Left ventricle myocardium inferior (tissue), 1 donor: ENCODE measurements at regions not wholly inside any gene's neighbourhood (a gene's known extent, or its start where the extent isn't known, plus 50 kb on each side); places are given as distances from the start of the nearest gene placed in this dataset.

Experiments
- DNase-seq: peaks from one replicate; pipeline ENCODE4 v3.0.0-alpha.2; 2020
- H3K27ac ChIP-seq: fragments of 200-600 bp; replicated peaks from 2 replicates; pipeline ENCODE4 v1.8.0; 2021
- H3K27me3 ChIP-seq: fragments of 200-600 bp; 2 replicates; pipeline ENCODE4 v1.8.0; 2021; ENCODE audit warnings: low read depth
- H3K36me3 ChIP-seq: fragments of 200-600 bp; 2 replicates; pipeline ENCODE4 v1.8.0; 2021
- H3K4me1 ChIP-seq: fragments of 200-600 bp; 2 replicates; pipeline ENCODE4 v1.8.0; 2021
- H3K4me3 ChIP-seq: fragments of 200-600 bp; 2 replicates; pipeline ENCODE4 v1.8.0; 2021; ENCODE audit warnings: mild to moderate bottlenecking, moderate library complexity
- H3K9me3 ChIP-seq: fragments of 200-600 bp; replicated peaks from 2 replicates; pipeline ENCODE4 v1.8.0; 2021
- intact Hi-C: fragments of 100-400 bp; cut with micrococcal nuclease; formaldehyde crosslinking; loops from one replicate; pipeline ENCODE4 v1.11.0; 2022
- TF ChIP-seq, protein P1 (sequence below): fragments of 200-600 bp; IDR thresholded peaks from 2 replicates; pipeline ENCODE4 v1.8.0; 2021; ENCODE audit warnings: antibody characterized with exemption, mild to moderate bottlenecking, borderline replicate concordance
- donor health status: DM: no; HTN: yes; CAD: no; lungs with severe emphysema.

DNA sequence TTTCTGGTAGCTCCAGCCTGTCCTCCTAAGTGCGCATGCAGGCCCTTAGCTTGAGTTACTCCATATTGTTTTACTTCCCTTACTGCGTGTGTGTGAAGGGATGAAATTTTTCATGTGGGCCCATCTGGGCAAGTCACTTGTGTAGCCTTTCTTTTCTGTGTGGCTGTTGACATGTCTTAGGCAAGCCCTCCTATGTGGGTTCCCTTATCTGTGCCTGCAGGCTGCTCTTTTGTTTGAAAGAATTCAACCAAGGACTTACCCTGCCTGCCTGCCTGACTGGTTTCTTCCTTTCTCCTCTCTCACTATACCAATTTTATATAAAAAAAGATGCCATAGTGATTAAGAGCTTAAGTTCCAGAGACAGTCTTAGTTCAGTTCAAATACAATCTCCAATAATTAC, 249.3 kb downstream of the ATG4C start:
- Histone ChIP-seq H3K36me3 (no peaks in the 10 kb centered on the region), H3K4me3 (no peak overlapping the region), H3K27me3 (peaks cover 28% of the 10 kb centered on the region), H3K27ac (no peak overlapping the region), H3K4me1 (no peaks in the 10 kb centered on the region), H3K9me3 (peaks cover 3% of the 10 kb centered on the region)
- TF ChIP-seq, protein P1, sequence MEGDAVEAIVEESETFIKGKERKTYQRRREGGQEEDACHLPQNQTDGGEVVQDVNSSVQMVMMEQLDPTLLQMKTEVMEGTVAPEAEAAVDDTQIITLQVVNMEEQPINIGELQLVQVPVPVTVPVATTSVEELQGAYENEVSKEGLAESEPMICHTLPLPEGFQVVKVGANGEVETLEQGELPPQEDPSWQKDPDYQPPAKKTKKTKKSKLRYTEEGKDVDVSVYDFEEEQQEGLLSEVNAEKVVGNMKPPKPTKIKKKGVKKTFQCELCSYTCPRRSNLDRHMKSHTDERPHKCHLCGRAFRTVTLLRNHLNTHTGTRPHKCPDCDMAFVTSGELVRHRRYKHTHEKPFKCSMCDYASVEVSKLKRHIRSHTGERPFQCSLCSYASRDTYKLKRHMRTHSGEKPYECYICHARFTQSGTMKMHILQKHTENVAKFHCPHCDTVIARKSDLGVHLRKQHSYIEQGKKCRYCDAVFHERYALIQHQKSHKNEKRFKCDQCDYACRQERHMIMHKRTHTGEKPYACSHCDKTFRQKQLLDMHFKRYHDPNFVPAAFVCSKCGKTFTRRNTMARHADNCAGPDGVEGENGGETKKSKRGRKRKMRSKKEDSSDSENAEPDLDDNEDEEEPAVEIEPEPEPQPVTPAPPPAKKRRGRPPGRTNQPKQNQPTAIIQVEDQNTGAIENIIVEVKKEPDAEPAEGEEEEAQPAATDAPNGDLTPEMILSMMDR, result no peak
- intact Hi-C loops, result no loop called here
- DNase-seq, result no peak

DNA sequence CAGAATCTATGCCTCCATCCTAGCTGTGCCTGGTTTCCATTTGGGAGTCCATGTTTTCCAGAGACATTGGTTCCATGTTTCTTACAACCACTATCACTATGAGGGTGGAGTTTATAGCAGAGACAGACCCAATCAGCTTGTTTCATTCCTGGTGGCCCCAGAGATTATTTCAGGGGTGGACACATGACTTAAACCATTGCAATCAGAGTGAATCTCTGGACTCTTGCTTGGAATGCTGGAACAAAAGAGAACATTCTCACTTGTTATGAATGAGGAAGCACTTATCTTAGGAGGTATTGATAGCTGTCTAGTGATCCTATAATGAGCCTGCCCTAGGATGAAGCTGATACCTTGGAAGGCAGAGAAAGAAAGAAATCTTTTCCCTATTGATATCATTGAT, 250.3 kb downstream of the ATG4C start:
- H3K36me3 ChIP-seq, result no peaks in the 10 kb centered on the region
- H3K4me1 ChIP-seq, result no peaks in the 10 kb centered on the region
- TF ChIP-seq, protein P1, result no peak
- no peak overlapping the region for H3K27ac ChIP-seq
- intact Hi-C loops, result no loop called here
- H3K27me3 ChIP-seq, result peaks cover 17% of the 10 kb centered on the region
- peaks cover 3% of the 10 kb centered on the region for H3K9me3 ChIP-seq
- DNase-seq, result no peak
- H3K4me3 ChIP-seq, result no peak overlapping the region

DNA sequence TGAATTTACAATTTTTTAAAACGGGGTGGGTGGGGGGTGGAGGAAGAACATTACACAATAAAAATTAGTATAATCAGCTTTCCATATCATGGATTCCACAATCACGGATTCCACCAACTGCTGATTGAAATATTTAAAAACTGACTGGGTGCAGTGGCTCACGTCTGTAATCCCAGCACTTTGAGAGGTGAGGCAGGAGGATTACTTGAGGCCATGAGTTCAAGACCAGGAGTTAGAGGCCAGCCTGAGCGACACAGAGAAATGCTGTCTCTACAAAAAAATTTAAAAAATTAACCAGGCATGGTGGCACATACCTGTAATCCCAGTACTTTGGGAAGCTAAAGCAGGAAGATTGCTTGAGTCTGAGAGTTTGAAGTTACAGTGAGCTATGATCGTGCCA, 254.7 kb downstream of the ATG4C start:
- intact Hi-C loops, result no loop called here
- Histone ChIP-seq H3K4me3 (no peak overlapping the region), H3K9me3 (no peaks in the 10 kb centered on the region), H3K27me3 (peaks cover 5% of the 10 kb centered on the region), H3K4me1 (peaks cover 4% of the 10 kb centered on the region), H3K36me3 (no peaks in the 10 kb centered on the region), H3K27ac (no peak overlapping the region)
- no peak for DNase-seq
- TF ChIP-seq, protein P1, result no peak

DNA sequence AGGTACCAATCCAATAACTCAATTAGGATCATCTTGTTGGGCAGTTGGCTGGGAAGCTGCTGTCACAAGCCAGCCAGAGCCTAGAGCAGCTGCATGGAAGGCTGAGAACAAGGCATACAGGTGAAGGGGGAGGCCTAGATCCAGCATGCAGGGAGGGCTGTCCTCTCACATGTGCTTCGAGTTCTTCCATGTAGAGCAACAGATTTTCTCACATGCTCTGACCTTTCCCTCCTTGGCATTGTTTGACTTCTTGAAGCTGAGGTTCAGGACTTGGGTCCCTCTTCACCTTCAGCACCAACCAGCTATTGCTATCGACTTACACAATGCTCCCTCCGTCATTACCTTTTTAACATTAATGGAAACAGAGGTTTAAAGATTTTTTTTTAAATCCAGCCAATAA, 257.7 kb downstream of the ATG4C start:
- TF ChIP-seq, protein P1, result no peak
- Histone ChIP-seq H3K9me3 (no peaks in the 10 kb centered on the region), H3K27me3 (no peaks in the 10 kb centered on the region), H3K27ac (no peak overlapping the region), H3K4me1 (peaks cover 4% of the 10 kb centered on the region), H3K4me3 (no peak overlapping the region), H3K36me3 (no peaks in the 10 kb centered on the region)
- DNase-seq, result no peak
- intact Hi-C loops, result no loop called here

DNA sequence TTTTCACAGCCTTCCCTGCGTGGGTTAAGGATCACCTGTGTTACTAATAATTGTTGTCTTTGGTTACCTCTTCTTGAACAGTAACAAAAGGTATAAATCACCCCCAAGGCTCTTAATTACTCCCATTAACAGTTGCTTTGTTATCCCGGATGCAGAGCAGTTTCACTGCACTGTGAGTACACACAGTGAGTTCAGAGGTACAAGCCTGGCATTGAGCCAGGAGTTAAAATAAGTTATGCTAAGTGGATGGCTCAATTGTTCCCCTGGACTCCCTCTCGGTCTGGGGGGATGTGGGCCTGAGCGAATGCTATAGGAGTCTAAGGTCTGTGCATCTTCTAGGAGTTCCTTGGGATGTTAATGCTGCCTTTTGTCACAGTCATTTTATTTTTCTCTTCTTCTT, 258.3 kb downstream of the ATG4C start:
- TF ChIP-seq, protein P1, result no peak
- Histone ChIP-seq H3K36me3 (no peaks in the 10 kb centered on the region), H3K27ac (no peak overlapping the region), H3K27me3 (no peaks in the 10 kb centered on the region), H3K4me1 (peaks cover 4% of the 10 kb centered on the region), H3K9me3 (no peaks in the 10 kb centered on the region), H3K4me3 (no peak overlapping the region)
- intact Hi-C loops, result no loop called here
- DNase-seq, result no peak

DNA sequence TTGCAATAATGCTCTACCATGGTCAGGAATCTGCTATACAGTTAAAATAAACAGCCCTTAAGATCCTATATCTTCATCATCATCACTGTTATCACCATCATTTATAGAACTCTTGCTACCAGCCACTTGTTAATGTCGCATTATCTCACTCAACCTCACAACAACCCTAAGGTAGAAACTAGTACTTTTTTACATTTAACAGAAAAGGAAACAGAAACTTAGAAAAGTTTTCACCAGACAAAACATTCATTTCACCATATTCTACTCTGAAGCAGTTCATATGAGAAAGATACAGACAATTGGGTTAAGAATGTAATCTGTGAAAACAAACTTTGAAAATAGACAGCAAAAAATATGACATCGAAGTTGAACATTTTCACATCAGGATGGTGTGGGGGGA, 262.6 kb downstream of the ATG4C start:
- TF ChIP-seq, protein P1, result no peak
- Histone ChIP-seq H3K27me3 (no peaks in the 10 kb centered on the region), H3K36me3 (no peaks in the 10 kb centered on the region), H3K4me3 (no peak overlapping the region), H3K27ac (no peak overlapping the region), H3K4me1 (peaks cover 4% of the 10 kb centered on the region), H3K9me3 (no peaks in the 10 kb centered on the region)
- intact Hi-C loops, result no loop called here
- DNase-seq, result no peak
